Retina (tissue), 1 donor: ENCODE measurements at regions not wholly inside any gene's neighbourhood (a gene's known extent, or its start where the extent isn't known, plus 50 kb on each side); places are given as distances from the start of the nearest gene placed in this dataset.

Source experiments
- DNase-seq: peaks from one replicate; pipeline ENCODE4 v3.0.0-alpha.2; 2016

- no peak for DNase-seq
These were observed 93.8 kb upstream of the KCNH7 start for GRCh38 chr2:162932416-162932815.

- no peak for DNase-seq
These were observed 91.0 kb upstream of the KCNH7 start for GRCh38 chr2:162929571-162929970.

- DNase-seq, result no peak
These were observed 89.8 kb upstream of the KCNH7 start for GRCh38 chr2:162928356-162928755.

GRCh38 chr2:162926907-162927306 is 88.3 kb upstream of the KCNH7 start:
- DNase-seq, result no peak

DNA sequence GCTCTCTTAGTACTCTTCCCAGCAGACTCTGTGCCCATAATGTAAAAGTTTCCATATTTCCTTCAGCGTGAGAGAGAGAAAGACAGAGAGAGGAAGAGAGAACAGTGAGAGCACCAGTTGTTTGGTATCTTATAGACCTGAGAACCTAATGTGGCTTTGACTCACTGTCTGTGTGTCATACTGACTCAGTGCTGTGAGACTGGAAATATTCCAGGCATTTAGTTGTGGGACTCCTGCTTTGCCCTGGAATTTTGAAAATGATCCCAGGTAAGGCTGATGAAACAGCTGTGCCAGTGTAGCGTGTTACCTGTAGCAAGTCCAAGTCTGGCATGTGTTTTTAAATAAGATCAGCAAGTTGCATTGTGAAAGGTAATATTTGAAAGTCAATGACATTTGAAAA is 87.9 kb upstream of the KCNH7 start:
- DNase-seq, result no peak

DNA sequence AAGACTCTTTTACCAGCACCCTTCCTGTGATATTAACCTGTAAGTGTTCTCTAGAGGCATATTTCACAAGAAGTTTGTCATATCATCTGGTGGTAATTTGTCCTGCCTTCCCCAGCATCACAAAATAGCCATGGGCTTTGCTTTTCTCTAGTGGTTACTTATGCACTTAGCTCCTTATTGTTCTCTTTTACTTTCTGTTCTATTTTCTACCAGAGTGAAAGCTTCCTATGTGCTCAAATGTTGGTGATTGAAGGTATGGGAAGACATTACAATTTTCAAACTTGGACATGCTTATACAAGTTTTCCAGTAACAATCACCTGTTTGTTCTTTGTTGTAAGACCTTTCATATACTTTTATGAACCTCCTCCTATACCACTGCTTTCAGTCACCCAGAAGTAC is 87.0 kb upstream of the KCNH7 start:
- no peak for DNase-seq

- DNase-seq, result no peak
These were observed 80.5 kb upstream of the KCNH7 start for GRCh38 chr2:162919111-162919510.

- DNase-seq, result no peak
These were observed 79.1 kb upstream of the KCNH7 start for GRCh38 chr2:162917626-162918025.

DNA sequence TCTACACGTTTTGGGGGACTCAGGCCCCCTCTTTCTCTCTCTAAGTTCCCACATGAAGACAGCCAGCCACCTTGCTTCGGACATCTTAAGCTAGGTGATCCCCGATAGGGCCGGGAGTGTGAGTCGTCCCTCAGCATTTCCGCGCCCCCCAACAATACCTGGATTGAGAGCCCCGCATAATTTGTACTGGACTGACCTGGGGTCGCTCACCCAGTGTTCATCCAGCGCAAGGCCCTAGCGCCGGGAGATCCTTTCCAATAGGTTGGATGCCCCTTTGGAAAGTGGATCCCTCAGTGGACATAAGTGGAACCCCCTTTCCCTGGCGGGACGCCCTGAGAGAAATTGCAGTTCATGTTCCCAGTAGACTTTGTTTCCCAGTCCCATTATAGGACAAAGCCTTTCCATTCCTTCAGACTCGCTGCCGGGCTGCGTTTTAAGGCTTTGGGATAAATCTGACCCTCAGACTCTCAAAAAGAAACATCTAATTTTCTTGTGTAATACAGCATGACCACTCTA is 77.8 kb upstream of the KCNH7 start:
- DNase-seq, result no peak

DNA sequence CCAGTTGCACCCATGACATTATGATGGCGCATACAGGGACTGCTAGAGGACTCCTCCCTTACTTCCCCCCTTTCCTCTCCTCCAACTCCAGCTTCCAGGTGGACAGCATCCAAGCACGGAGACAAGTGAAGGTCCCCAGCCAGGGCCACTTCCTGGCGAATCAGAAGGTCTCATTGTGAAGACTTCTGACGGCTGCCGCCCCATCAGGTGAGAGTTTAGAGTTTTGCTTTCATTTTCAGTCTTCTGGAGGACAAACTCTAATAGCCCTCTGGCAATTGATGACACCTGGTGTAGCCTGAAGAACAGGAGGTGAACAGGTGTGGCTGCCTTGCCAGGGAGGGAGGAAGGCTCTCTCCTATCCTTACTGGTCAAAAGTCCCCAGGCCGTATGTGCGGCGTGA is 77.3 kb upstream of the KCNH7 start:
- no peak for DNase-seq

GRCh38 chr2:162914161-162914560 is 75.6 kb upstream of the KCNH7 start:
- no peak for DNase-seq

GRCh38 chr2:162912787-162913186 is 74.2 kb upstream of the KCNH7 start:
- no peak for DNase-seq

GRCh38 chr2:162908567-162908966 is 70.0 kb upstream of the KCNH7 start:
- DNase-seq, result no peak

DNA sequence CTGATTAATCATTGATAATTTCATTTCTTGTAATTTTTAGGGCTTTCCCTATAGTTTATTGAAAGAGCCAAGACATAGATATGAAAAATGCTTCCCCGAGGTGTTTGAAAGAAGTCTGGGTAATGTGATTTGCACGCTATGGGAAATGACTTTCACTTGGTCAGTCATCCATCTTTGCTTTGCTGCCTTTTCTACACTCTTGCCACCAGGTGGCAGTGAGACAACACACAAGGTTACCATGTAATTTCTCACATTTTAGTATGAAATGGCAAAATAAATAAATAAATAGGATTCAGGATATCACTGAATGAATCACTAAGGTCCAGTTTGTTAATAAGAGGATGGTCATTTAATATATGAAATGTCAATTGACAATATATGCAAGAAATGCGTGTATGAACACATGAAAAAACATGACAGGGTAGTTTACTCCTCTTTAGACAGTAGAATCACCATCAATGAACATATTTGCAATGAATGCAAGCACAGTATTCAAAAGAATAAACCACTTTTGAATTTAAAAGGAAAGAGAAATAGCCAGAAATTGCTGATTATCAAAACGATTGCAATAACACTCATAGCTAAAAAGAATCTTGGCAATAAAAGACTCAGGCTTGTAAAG is 52.2 kb upstream of the KCNH7 start:
- peak; percentile 33 for DNase-seq

- DNase-seq, result no peak
These were observed 50.1 kb upstream of the KCNH7 start for GRCh38 chr2:162888652-162889051.
